Activated CD8-positive, alpha-beta T cell treated with anti-CD3 and anti-CD28 coated beads for 36 hours (primary cell): ENCODE measurements at regions not wholly inside any gene's neighbourhood (a gene's known extent, or its start where the extent isn't known, plus 50 kb on each side); places are given as distances from the start of the nearest gene placed in this dataset.
"Not testable (repeated sequence)": the region's sequence is repeated elsewhere in the genome, so short reads cannot be mapped to it uniquely, and the experiment has no call there.

Experiments
- ATAC-seq: fragments of 200-7000 bp; cut with Tn5 transposase; one replicate; pipeline ENCODE4 v1.10.0; 2021; ENCODE audit warnings: mild to moderate bottlenecking, moderate library complexity
- CTCF ChIA-PET: fragments of 350-600 bp; sonication (Branson Sonifier 250); formaldehyde crosslinking; loops from one replicate; lab custom pipeline; 2021; ENCODE audit warnings: antibody characterized with exemption; lab: Charles Lee
- POLR2A ChIA-PET: fragments of 350-600 bp; sonication (Branson Sonifier 250); formaldehyde crosslinking; loops from one replicate; lab custom pipeline; 2021; ENCODE audit warnings: antibody characterized with exemption; lab: Charles Lee
- DNase-seq: peaks from one replicate; pipeline ENCODE4 v3.0.0-alpha.2; 2020
- H3K27ac Mint-ChIP-seq: one replicate; pipeline ENCODE4 v1.8.0; 2021; ENCODE audit warnings: mild to moderate bottlenecking, mixed read lengths
- H3K27me3 Mint-ChIP-seq: one replicate; pipeline ENCODE4 v1.8.0; 2021; ENCODE audit warnings: mixed read lengths
- H3K36me3 Mint-ChIP-seq: one replicate; pipeline ENCODE4 v1.8.0; 2021; ENCODE audit warnings: low read depth, mixed read lengths
- H3K4me1 Mint-ChIP-seq: one replicate; pipeline ENCODE4 v1.8.0; 2021; ENCODE audit warnings: low read depth, mixed read lengths
- H3K4me3 Mint-ChIP-seq: one replicate; pipeline ENCODE4 v1.8.0; 2021; ENCODE audit warnings: mild to moderate bottlenecking, moderate library complexity, mixed read lengths
- H3K9me3 Mint-ChIP-seq: one replicate; pipeline ENCODE4 v1.8.0; 2021; ENCODE audit warnings: mixed read lengths
- CTCF ChIP-seq: fragments of 200-600 bp; IDR thresholded peaks from one replicate; pipeline ENCODE4 v1.8.0; 2022; ENCODE audit warnings: antibody characterized with exemption, mild to moderate bottlenecking
- intact Hi-C: fragments of 100-400 bp; cut with micrococcal nuclease; formaldehyde crosslinking; loops from one replicate; pipeline ENCODE4 v1.10.0; 2022

GRCh38 chr10:90227786-90228185, 526.4 kb downstream of the KIF20B start:
- H3K4me3 Mint-ChIP-seq = no peak overlapping the region
- no peak for ATAC-seq
- H3K9me3 Mint-ChIP-seq = peaks cover 13% of the 10 kb centered on the region
- ChIA-PET CTCF (no interaction called here), POLR2A (no interaction called here)
- intact Hi-C loops = no loop called here
- no peak for TF ChIP-seq CTCF
- DNase-seq = no peak
- no peak overlapping the region for H3K27ac Mint-ChIP-seq
- no peaks in the 10 kb centered on the region for H3K36me3 Mint-ChIP-seq
- peaks cover 16% of the 10 kb centered on the region for H3K27me3 Mint-ChIP-seq
- H3K4me1 Mint-ChIP-seq = peaks cover 12% of the 10 kb centered on the region

GRCh38 chr10:90229486-90229885, 528.1 kb downstream of the KIF20B start:
- H3K4me3 Mint-ChIP-seq = no peak overlapping the region
- no peak for TF ChIP-seq CTCF
- H3K27me3 Mint-ChIP-seq = peaks cover 13% of the 10 kb centered on the region
- H3K27ac Mint-ChIP-seq = no peak overlapping the region
- H3K36me3 Mint-ChIP-seq = no peaks in the 10 kb centered on the region
- ATAC-seq (no peak), DNase-seq (no peak)
- H3K9me3 Mint-ChIP-seq = peaks cover 15% of the 10 kb centered on the region
- H3K4me1 Mint-ChIP-seq = peaks cover 12% of the 10 kb centered on the region
- ChIA-PET CTCF (no interaction called here), POLR2A (no interaction called here)
- intact Hi-C loops = no loop called here

- H3K27ac Mint-ChIP-seq, CTCF ChIA-PET, H3K27me3 Mint-ChIP-seq, H3K4me3 Mint-ChIP-seq, POLR2A ChIA-PET, ATAC-seq, DNase-seq, intact Hi-C loops, H3K4me1 Mint-ChIP-seq, H3K36me3 Mint-ChIP-seq: not testable (repeated sequence)
- H3K9me3 Mint-ChIP-seq = peaks cover 13% of the 10 kb centered on the region
Measured at GRCh38 chr10:90233805-90234204, 532.4 kb downstream of the KIF20B start.

- DNase-seq = no peak
- intact Hi-C loops = no loop called here
- Mint-ChIP-seq H3K27me3 (peaks cover 3% of the 10 kb centered on the region), H3K36me3 (no peaks in the 10 kb centered on the region), H3K4me1 (no peaks in the 10 kb centered on the region), H3K4me3 (no peak overlapping the region), H3K9me3 (no peaks in the 10 kb centered on the region), H3K27ac (no peak overlapping the region)
- ATAC-seq = no peak
- ChIA-PET CTCF (no interaction called here), POLR2A (no interaction called here)
- no peak for TF ChIP-seq CTCF
Measured at GRCh38 chr10:90245623-90246022, 544.2 kb downstream of the KIF20B start.

GRCh38 chr10:90250784-90251183, 549.4 kb downstream of the KIF20B start:
- POLR2A ChIA-PET, H3K27me3 Mint-ChIP-seq, DNase-seq, H3K4me1 Mint-ChIP-seq, H3K9me3 Mint-ChIP-seq, H3K36me3 Mint-ChIP-seq, CTCF ChIA-PET, ATAC-seq, H3K27ac Mint-ChIP-seq, intact Hi-C loops, H3K4me3 Mint-ChIP-seq: not testable (repeated sequence)

- no peak for TF ChIP-seq CTCF
- Mint-ChIP-seq H3K36me3 (no peaks in the 10 kb centered on the region), H3K9me3 (peaks cover 3% of the 10 kb centered on the region), H3K4me3 (no peak overlapping the region), H3K4me1 (no peaks in the 10 kb centered on the region), H3K27me3 (no peaks in the 10 kb centered on the region), H3K27ac (no peak overlapping the region)
- intact Hi-C loops = no loop called here
- no peak for DNase-seq
- no peak for ATAC-seq
- POLR2A ChIA-PET = no interaction called here
- CTCF ChIA-PET = no interaction called here
Measured at GRCh38 chr10:90269699-90270098, 568.3 kb downstream of the KIF20B start.
